Activated T-helper 9 cell treated with anti-CD3 and anti-CD28 coated beads, Interleukin-2, amount 50 U/mL, for 16 hours (primary cell): ENCODE measurements at regions not wholly inside any gene's neighbourhood (a gene's known extent, or its start where the extent isn't known, plus 50 kb on each side); places are given as distances from the start of the nearest gene placed in this dataset.
"Not testable (repeated sequence)": the region's sequence is repeated elsewhere in the genome, so short reads cannot be mapped to it uniquely, and the experiment has no call there.

Source experiments
- DNase-seq: peaks from one replicate; pipeline ENCODE4 v3.0.0-alpha.2; 2020; ENCODE audit warnings: low read depth

DNA sequence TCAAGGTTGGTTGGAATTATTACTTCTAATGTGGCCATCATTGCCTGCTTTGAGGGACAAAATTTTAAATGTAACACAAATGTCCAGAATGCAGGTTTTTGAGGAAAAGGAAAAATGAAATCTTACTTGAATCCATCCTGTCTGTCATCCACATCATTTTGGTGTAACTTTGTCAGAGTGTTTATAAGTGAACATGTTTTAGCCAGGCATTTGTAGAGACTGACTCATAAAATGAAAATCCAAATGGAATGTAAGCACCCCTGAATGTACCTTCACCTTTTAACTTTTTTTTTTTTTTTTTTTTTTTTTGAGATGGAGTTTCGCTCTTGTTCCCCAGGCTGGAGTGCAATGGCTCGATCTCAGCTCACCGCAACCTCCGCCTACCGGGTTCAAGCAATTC, 141.8 kb upstream of the BNIP2 start:
- DNase-seq, result no peak

GRCh38 chr15:59830098-59830497, 141.0 kb upstream of the BNIP2 start:
- DNase-seq, result no peak

DNA sequence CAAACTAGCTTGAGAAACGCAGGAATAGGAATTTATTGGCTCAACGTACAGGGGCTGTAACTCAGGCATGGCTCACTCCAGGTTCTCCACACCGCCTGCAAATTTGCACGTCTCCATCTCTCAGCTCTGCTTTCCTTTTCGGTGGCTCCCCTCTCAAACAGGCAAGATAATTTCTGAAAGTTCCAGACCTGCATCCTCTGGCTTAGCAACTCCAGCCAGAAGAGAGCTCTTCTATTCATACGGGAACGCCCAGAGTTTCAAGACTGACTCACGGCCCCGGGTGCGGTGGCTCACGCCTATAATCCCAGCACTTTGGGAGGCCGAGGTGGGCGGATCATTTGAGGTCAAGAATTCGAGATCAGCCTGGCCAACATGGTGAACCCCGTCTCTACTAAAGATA, 139.7 kb upstream of the BNIP2 start:
- no peak for DNase-seq

GRCh38 chr15:59828263-59828662, 139.1 kb upstream of the BNIP2 start:
- no peak for DNase-seq

GRCh38 chr15:59825901-59826300, 136.8 kb upstream of the BNIP2 start:
- DNase-seq, result no peak

DNA sequence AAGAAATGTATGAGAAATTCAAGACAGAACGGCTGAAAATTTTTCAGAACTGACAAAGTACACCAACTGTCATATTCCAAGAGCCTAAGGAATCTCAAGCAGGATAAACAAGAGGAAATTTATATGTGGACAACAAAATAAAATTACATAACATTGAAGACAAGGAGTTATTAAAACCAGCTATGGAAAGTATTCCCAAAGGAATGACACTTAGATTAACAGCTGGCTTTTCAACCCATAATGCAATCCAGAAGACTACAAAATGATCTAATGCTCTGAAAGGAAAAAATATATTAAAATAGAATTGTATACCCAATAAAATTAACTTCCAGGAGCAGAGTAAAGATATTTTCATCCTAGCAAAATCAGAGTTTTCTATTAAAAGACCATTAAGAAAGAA, 132.2 kb upstream of the BNIP2 start:
- no peak for DNase-seq

GRCh38 chr15:59819092-59819491, 130.0 kb upstream of the BNIP2 start:
- no peak for DNase-seq

GRCh38 chr15:59818336-59818735, 129.2 kb upstream of the BNIP2 start:
- no peak for DNase-seq

GRCh38 chr15:59817834-59818233, 128.7 kb upstream of the BNIP2 start:
- DNase-seq, result no peak

GRCh38 chr15:59817053-59817452, 127.9 kb upstream of the BNIP2 start:
- no peak for DNase-seq

DNA sequence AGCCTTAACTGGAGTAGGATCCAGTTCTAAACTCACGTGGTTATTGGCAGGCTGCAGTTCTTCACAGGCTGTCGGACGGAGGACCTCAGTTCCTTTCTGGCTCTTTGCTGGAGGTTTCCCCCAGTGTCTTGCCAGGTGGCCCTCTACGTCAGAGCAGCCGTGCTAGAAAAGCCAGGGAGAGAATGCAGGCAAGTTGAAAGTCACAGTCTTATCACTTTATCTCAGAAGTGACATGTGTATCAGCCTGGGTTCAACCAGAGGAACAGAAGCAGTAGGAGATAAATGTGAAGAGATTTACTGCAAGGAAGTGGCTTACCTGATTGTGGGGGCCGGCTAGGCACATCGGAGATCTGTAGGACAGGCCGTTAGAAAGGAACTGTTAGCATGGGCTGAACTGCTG, 125.3 kb upstream of the BNIP2 start:
- no peak for DNase-seq

DNA sequence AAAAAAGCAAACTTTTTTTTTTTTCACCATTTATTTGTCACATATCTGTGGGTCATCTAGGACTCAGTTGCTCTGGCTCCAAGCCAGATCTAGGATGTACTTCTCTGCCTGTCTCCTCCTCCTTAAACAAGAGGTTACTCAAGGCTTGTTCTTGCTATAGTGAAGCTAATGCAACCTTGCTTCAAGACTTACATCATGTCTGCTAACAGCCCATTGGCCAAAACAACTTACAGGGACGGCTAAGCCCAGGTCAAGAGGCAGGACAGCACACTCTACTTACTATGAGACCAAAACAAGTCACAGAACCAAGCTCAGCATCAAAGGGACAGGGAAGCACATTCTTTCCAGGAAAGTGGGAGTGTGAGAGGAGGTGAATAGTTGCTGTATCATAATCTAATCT, 123.8 kb upstream of the BNIP2 start:
- DNase-seq, result no peak

DNA sequence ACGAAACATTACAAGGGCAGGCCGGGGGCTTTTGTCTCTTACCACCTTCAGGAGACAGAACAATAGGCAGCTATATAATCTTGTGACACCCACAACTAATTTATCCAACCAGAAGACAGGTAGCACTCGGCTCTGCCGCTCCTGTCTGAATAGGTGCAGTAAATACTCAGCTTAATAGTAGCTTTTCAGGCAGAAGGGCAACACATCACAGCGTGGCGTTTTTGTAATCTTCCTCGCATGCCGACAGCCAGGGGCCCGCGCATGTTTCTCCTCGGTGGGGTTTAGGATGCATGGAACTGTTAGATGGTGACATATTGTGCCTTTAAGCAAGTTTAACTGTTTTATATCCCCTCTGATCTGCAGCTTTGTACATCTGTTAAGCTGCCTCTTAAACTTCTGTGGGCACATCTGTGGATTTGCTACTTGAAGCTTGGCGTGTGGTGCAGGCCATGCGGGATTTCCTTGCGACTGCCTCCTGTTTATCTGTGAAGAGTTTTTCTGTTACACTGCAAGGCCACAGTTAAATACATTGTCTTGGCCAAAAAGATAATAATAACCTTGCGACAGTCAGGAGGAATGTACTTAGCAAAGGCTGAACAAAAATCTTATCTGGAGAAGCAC, 123.2 kb upstream of the BNIP2 start:
- no peak for DNase-seq

- DNase-seq, result peak; percentile 39
Observed at GRCh38 chr15:59803293-59803966, 114.3 kb upstream of the BNIP2 start.

DNA sequence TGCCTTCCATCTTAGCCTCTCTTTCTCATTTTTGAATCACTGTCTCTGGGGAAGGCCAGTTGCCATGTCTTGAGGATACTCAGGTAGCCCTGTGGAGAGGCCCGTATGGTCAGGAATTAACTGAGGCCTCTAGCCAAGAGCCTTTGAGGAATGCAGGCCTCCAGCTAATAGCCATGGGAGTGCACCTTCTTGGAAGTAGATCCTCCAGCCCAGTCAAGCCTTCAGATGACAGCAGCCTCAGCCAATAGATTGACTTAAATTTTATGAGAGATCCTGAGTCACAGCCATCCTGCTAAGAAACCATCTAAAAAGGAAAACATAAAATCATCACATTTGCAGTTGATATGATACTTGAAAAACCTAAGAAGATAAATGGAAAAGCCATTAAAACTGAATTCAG, 112.5 kb upstream of the BNIP2 start:
- DNase-seq, result no peak

- no peak for DNase-seq
Observed at GRCh38 chr15:59798605-59798917, 109.4 kb upstream of the BNIP2 start.

DNA sequence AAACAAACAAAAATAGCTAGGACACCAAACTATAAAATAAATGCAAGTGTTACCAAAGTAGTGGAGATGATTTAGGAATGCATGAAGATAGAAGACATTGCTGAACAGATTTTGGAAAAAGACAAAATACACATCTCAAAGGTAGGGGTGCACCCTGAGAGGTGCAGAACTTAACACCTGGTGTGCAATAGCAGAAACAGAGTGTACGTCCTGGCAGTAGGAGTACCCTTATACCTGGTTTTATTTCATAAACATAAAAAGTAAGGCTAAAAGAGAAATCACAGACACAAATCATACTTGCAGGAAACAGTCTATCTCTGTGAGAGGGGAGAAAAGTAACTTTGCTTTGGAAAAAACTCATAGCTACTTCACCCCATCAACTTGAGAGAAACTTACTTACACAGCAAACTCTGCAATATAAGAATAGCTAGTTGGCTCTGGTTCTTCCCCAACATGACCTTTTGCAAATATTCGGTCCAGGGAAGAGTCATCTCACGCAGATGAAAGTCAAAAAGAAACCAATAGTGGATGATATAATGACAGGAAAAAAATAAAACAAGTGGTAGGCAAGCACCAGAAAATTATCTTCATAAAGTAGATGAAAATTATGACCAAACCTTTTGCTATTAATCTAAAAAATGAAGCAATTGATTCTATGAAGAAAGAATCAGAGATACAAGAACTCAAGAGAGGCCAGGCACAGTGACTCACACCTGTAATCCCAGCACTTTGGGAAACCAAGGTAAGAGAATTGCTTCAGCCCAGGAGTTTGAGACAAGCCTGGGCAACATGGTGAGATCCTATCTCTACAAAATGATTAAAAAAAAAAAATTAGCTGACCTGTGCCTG, 108.9 kb upstream of the BNIP2 start:
- DNase-seq, result no peak

DNA sequence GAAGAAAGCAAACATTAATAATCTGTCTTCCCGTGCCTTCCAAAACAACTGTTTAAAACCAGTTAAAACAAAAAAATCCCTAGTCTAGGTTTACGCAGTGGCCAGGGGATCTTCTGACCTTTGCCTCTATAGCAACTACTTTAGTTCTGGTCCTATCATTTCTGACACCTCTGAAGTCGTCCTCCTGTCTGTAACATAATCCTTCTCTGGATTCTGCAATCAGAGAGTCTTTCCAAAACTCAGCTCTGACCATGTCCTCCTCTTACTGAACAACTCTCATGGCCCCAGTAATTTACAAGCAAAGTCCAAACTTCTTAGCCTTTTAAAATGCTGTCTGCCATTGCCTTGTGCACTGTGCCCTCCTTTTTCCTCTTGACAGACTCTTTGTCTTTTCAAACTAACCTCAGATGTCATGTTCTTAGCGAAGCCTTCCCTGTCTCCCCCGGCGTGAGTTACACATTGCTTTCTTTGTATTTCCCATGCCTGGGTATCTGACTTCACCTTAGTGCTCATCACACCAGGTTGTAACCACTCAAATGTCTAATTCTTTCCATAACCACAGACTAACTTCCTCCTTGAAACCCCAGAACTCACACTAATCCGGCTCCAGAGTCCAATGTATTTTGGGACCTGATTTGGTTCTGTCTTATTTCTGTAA, 105.2 kb upstream of the BNIP2 start:
- DNase-seq, result no peak

GRCh38 chr15:59792359-59792758, 103.2 kb upstream of the BNIP2 start:
- no peak for DNase-seq

- no peak for DNase-seq
Observed at GRCh38 chr15:59791755-59792154, 102.6 kb upstream of the BNIP2 start.

GRCh38 chr15:59791079-59791478, 102.0 kb upstream of the BNIP2 start:
- DNase-seq, result no peak

GRCh38 chr15:59786466-59786865, 97.3 kb upstream of the BNIP2 start:
- DNase-seq, result not testable (repeated sequence)

DNA sequence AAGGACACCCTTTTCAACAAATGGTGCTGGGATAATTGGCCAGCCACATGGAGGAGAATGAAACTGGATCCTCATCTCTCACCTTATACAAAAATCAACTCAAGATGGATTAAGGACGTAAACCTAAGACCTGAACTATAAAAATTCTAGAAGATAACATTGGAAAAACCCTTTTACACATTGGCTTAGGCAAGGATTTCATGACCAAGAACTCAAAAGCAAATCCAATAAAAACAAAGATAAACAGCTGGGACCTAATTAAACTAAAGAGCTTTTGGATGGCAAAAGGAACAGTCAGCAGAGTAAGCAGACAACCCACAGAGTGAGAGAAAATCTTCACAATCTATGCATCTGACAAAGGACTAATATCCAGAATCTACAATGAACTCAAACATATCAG, 96.9 kb upstream of the BNIP2 start:
- not testable (repeated sequence) for DNase-seq
